Stimulated activated CD8-positive, alpha-beta memory T cell treated with anti-CD3 and anti-CD28 coated beads, Interleukin-7, amount 100 ng/mL, for 4 hours (primary cell): ENCODE measurements at regions not wholly inside any gene's neighbourhood (a gene's known extent, or its start where the extent isn't known, plus 50 kb on each side); places are given as distances from the start of the nearest gene placed in this dataset.

Source experiments
- DNase-seq, 2 donors: peaks; one replicate each; pipeline ENCODE4 v3.0.0-alpha.2; 2020; ENCODE audit warnings: low read depth in 2 of 2

DNA sequence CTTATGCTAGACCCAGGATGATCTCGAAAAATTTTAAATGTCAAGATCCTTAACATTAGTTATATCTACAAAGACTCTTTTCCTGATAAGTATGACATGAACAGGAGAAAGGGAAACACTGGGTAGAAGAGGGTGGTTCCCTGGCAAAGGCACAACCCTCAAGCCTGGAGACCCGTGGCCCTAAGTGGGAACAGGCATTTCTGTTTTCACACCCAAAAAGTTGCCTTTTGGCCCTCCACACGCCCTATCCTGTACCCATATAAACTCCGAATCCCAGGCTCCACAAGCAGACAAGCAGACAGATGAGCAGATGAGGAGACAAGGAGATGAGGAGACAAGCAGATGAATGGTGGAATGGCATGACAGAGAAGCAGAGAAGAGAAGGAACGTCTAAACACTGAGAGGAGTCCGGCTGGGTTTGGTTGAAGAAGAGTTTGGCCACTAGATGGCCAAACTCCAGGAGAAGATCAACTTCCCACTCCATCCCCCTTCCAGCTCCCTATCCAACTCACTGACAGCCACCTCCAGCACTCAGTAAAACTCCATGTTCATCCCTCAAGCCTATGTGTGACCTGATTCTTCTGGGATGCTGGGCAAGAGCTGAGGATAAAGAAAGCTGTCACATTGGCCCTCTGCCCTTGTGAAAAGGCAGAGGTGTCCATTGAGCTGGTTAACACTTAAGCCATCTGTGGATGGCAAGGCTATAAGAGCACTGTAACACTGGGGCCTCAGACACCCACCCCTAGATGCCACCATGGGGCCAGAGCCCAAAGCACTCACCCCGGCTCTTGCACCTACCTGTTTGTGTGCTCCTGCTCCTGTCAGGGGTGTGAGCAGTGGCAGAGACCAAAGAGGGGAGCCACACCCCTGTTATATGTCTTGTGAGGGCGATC, 139.6 kb upstream of the FAM20A start:
- no peak for DNase-seq

DNA sequence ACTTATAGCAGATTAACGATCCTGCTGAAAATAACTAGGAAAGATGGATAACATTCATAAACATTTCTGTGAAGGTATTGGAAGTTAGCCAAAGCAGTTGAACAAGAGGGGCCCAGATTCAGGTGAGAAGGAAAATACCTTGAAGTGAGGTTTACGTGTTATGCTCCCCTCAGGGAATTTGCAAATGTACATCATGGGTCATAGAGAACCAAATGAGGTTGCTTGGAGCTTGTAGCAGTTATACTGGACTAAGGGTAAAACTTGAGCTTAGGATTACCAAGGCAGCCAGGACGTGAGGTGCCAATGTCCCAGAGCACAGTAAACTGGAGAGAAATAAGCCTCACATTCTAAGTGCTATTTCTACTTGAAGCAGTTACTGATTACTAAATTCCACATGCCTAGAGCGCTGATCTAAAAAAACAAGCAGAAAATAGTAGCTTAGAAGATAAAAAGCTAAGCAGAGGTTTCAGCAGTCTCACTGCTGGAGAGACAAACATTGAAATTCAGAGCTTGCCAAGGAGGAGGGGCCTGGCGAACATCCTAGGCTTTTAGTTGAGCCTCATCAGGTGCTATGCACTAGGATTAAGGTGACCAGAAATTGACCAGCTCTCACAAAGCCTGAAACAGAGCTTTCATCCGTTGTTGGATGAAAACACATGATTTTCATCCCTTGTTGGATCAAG, 136.7 kb upstream of the FAM20A start:
- no peak for DNase-seq

DNA sequence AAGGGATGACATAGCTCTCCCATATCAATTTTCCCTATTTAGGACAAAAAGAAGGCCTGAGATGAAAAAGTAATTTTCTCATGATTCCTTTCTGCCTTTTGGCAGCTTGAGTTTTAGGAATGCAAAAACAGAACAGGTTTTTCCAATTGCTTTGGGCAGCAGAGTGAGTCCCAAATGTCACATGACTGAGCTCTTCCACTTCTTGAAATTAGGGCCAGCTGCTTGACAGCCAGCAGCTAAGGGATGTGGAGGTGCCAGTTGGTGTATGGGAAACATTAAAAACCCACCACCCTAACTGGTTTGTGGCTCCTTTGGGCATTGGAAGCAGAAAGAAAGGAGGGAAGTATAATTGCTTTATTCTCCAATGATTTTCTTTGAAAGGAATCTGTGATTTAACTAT, 133.8 kb upstream of the FAM20A start:
- no peak for DNase-seq

GRCh38 chr17:68734187-68734900, 133.2 kb upstream of the FAM20A start:
- DNase-seq, result no peak

DNA sequence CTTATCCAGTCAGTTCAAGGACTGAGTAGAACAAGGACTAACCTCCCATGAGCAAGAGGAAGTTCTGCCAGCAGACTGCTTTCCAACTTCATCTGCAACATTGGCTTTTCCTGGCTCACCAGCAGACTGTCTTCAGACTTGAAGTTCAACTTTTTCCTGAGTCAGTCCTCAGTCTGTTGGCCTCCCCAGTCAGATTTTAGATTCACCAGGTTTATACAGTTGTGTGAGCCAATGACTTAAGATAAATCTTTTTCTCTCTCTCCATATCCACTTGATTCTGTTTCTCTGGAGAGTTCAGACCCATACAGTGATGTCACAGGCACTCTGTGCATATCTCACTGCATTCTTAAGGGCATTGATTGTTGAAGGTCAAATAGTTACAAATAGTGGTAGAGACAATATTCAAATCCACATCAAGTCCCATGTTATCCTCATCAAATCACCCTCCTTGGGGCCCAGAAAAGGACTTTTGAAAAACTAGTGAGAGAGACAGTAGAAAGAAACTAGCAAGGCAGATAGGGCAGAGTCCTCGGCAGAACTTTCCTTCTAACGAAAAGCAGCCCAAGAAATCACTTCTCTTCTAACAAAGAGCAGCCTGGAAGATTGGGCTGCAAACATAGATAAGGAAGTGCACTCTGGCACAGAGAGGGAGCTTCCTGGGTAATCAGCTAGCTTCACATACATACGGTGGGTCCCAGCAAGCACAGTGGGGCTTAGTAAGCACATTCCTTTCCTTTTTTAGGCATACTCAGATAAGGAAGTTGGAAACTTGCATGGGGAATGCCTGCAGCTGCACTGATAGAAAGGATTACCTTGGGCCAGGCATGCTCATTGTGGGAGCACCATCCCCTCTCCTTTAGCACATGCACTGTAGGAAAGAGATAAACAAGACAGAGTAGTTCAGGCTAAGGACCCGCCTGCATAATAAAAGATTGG, 132.3 kb upstream of the FAM20A start:
- DNase-seq, result no peak

- no peak for DNase-seq
Observed at GRCh38 chr17:68732301-68732749, 131.2 kb upstream of the FAM20A start.

GRCh38 chr17:68731465-68731864, 130.3 kb upstream of the FAM20A start:
- DNase-seq, result no peak

- no peak for DNase-seq
Observed at GRCh38 chr17:68719431-68719830, 118.3 kb upstream of the FAM20A start.

- no peak for DNase-seq
Observed at GRCh38 chr17:68718926-68719325, 117.8 kb upstream of the FAM20A start.

DNA sequence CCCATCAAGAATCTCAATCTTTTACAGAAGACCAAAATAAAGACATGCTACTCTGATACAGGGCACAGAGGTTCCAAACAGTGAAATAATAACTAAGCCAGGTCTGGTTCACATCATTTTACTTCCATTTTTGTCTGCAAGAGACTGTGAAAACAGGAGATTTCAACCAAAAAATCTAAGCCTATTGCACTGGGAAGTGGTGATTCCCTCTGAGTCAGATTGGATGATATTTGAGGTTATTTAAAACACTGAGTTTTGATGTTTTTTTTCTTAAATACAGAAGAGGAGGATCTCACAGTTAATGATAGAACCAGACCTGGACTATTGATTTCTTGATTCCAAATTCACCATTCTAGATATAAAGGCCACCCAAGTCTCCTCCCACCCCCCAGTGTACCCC, 117.3 kb upstream of the FAM20A start:
- DNase-seq, result no peak

- no peak for DNase-seq
Observed at GRCh38 chr17:68714676-68715075, 113.5 kb upstream of the FAM20A start.

- no peak for DNase-seq
Observed at GRCh38 chr17:68711858-68712257, 110.7 kb upstream of the FAM20A start.

DNA sequence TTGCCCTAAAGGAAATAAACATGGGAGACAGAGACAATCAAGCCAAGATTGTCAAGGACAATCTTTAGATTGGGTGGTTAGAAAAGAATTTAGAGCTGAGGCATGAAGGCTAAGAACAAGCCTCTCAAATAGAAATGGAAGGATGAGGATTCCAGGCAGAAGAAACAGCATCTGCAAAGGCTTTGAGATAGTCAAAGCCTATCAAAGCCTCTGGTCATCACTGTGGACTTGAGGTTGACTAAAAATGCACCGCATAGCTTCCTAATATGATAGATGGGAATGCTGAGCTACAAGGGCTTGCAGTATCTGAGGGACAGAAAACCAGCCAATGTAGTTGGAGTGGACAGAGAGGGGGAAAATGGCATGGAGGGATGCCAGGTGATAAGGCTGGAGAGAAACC, 109.8 kb upstream of the FAM20A start:
- no peak for DNase-seq

DNA sequence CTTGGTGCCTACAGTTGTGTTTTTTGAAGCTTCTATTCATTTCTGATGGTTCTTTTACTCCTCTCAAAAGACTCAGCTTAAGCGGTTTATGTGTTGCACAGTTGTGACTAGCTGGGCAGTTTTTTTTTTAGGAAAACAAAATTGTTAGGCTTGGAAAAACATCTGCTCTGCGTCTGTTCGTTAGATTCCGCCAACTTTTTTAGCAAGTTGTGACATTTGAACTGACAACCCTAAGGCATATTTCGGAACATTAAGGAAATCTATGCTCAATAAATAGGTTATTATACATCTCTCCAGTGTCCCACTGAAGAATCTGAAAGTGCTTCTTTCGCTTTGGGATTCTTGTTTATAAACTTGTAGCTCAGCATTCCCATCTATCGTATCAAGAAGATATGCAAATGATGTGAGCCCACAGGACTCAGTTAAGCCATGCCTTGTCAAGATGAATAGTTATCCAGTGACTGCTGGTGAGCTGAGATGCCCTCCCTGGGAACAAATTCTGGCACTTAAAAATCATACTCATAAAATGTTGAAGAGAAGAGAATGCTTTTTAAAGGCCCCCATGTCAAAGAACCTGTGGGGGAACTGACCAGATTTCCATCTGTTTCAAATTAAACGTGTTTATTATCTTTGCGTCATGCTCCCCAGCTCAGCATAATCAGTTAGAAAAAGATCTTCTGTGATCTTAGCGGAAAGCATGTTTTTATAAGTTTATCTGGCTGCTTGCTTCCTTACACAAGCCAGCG, 109.0 kb upstream of the FAM20A start:
- no peak for DNase-seq

- DNase-seq, result no peak
Observed at GRCh38 chr17:68709461-68709860, 108.3 kb upstream of the FAM20A start.

GRCh38 chr17:68707031-68707430, 105.9 kb upstream of the FAM20A start:
- no peak for DNase-seq

GRCh38 chr17:68706356-68706920, 105.3 kb upstream of the FAM20A start:
- no peak for DNase-seq

- no peak for DNase-seq
Observed at GRCh38 chr17:68705714-68706076, 104.5 kb upstream of the FAM20A start.

GRCh38 chr17:68704871-68705713, 103.9 kb upstream of the FAM20A start:
- DNase-seq, result no peak
